ENCODE measurements at regions not wholly inside any gene's neighbourhood (a gene's known extent, or its start where the extent isn't known, plus 50 kb on each side); places are given as distances from the start of the nearest gene placed in this dataset.
"Not testable (repeated sequence)": the region's sequence is repeated elsewhere in the genome, so short reads cannot be mapped to it uniquely, and the experiment has no call there.

GRCh38 chr1:188735567-188735966 lies 1742.1 kb downstream of the BRINP3 start:
- Mint-ChIP-seq H3K9me3 (ENCODE audit: low read depth) (no peaks in the 10 kb centered on the region), H3K4me3 (ENCODE audit: low read depth) (no peak overlapping the region), H3K27ac (no peak overlapping the region), H3K36me3 (ENCODE audit: insufficient read depth) (no peaks in the 10 kb centered on the region), H3K27me3 (no peaks in the 10 kb centered on the region), H3K4me1 (ENCODE audit: low read depth) (no peaks in the 10 kb centered on the region)
- TF ChIP-seq CTCF (IDR thresholded peaks at IDR 0.05; ENCODE audit: unreplicated experiment) = no peak
- DNase-seq (ENCODE audit: low spot score, unreplicated experiment) = no peak

GRCh38 chr1:188749275-188749674 lies 1728.4 kb downstream of the BRINP3 start:
- not testable (repeated sequence) for H3K27me3 Mint-ChIP-seq; H3K27ac Mint-ChIP-seq; H3K4me3 Mint-ChIP-seq (ENCODE audit: low read depth); H3K4me1 Mint-ChIP-seq (ENCODE audit: low read depth); DNase-seq (ENCODE audit: low spot score, unreplicated experiment); H3K36me3 Mint-ChIP-seq (ENCODE audit: insufficient read depth)
- peaks cover 23% of the 10 kb centered on the region for H3K9me3 Mint-ChIP-seq (ENCODE audit: low read depth)

GRCh38 chr1:188752027-188752426 lies 1725.6 kb downstream of the BRINP3 start:
- not testable (repeated sequence) for H3K4me3 Mint-ChIP-seq (ENCODE audit: low read depth); H3K36me3 Mint-ChIP-seq (ENCODE audit: insufficient read depth); H3K4me1 Mint-ChIP-seq (ENCODE audit: low read depth); H3K27ac Mint-ChIP-seq; H3K27me3 Mint-ChIP-seq; DNase-seq (ENCODE audit: low spot score, unreplicated experiment)
- H3K9me3 Mint-ChIP-seq (ENCODE audit: low read depth) = peaks cover 23% of the 10 kb centered on the region

- peak overlapping the region; percentile 96 for H3K27ac Mint-ChIP-seq
- H3K36me3 Mint-ChIP-seq (ENCODE audit: insufficient read depth); H3K9me3 Mint-ChIP-seq (ENCODE audit: low read depth); DNase-seq (ENCODE audit: low spot score, unreplicated experiment); H3K27me3 Mint-ChIP-seq; H3K4me1 Mint-ChIP-seq (ENCODE audit: low read depth): not testable (repeated sequence)
- H3K4me3 Mint-ChIP-seq (ENCODE audit: low read depth) = peak overlapping the region; percentile 80
Measured at GRCh38 chr1:188757747-188758146, 1719.9 kb downstream of the BRINP3 start.

DNA sequence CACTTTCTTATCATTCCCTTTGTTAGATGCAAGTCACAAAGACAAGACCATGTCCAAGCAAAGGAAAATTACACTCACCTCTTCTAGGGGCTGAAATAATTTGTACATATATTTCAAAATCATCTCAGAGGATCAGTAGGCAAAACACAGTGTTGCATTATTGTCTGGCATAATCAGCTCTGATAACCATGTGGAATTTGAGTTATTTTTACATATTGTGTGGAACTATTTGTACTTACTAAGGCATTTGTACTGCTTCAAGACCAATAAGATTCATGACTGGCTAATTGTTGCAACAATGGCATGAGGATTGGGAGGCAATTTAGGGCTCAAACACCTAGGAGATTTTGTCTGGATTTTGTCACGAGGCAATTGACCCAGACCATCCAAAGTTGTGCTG lies 1716.4 kb downstream of the BRINP3 start:
- no peak for DNase-seq (ENCODE audit: low spot score, unreplicated experiment)
- Mint-ChIP-seq H3K4me3 (ENCODE audit: low read depth) (no peak overlapping the region), H3K9me3 (ENCODE audit: low read depth) (peaks cover 3% of the 10 kb centered on the region), H3K27ac (no peak overlapping the region), H3K27me3 (no peaks in the 10 kb centered on the region), H3K4me1 (ENCODE audit: low read depth) (no peaks in the 10 kb centered on the region), H3K36me3 (ENCODE audit: insufficient read depth) (no peaks in the 10 kb centered on the region)
- no peak for TF ChIP-seq CTCF (IDR thresholded peaks at IDR 0.05; ENCODE audit: unreplicated experiment)

DNA sequence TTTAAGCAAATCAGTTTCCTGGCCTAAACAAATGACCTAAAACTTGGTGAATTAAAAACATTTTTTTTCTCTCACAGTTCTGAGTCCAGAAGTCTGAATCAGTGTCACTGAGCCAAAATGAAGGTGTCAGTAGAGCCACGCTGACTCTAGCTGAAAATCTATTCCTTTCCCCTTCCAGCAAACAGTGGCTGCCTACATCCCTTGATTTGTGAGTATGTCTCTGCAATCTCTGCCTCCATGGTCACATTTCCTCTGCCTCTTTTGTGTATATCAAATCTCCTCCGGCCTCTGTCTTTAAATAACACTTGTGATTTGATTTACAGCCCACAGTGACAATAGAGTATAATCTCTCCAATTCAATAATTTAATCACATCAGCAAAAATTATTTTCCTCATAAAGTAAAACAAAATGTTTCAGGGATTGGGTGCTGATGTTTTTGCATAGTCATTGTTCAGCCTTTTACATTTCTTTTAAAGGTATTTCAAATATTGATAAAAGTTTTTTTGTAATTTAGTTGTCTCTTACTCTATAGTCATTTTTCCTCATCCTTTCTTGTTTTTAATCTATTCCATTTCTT lies 1715.4 kb downstream of the BRINP3 start:
- no peak overlapping the region for H3K27ac Mint-ChIP-seq
- peaks cover 3% of the 10 kb centered on the region for H3K9me3 Mint-ChIP-seq (ENCODE audit: low read depth)
- H3K36me3 Mint-ChIP-seq (ENCODE audit: insufficient read depth) = no peaks in the 10 kb centered on the region
- no peak for TF ChIP-seq CTCF (IDR thresholded peaks at IDR 0.05; ENCODE audit: unreplicated experiment)
- H3K4me3 Mint-ChIP-seq (ENCODE audit: low read depth) = no peak overlapping the region
- DNase-seq (ENCODE audit: low spot score, unreplicated experiment) = no peak
- no peaks in the 10 kb centered on the region for H3K4me1 Mint-ChIP-seq (ENCODE audit: low read depth)
- no peaks in the 10 kb centered on the region for H3K27me3 Mint-ChIP-seq

GRCh38 chr1:188763541-188763940 lies 1714.1 kb downstream of the BRINP3 start:
- H3K4me3 Mint-ChIP-seq (ENCODE audit: low read depth) = no peak overlapping the region
- no peaks in the 10 kb centered on the region for H3K36me3 Mint-ChIP-seq (ENCODE audit: insufficient read depth)
- H3K9me3 Mint-ChIP-seq (ENCODE audit: low read depth) = peaks cover 3% of the 10 kb centered on the region
- no peaks in the 10 kb centered on the region for H3K4me1 Mint-ChIP-seq (ENCODE audit: low read depth)
- H3K27me3 Mint-ChIP-seq = no peaks in the 10 kb centered on the region
- no peak for TF ChIP-seq CTCF (IDR thresholded peaks at IDR 0.05; ENCODE audit: unreplicated experiment)
- H3K27ac Mint-ChIP-seq = no peak overlapping the region
- DNase-seq (ENCODE audit: low spot score, unreplicated experiment) = no peak

Measured in progenitor cell of endocrine pancreas (in vitro differentiated cells).